ENCODE measurements at regions not wholly inside any gene's neighbourhood (a gene's known extent, or its start where the extent isn't known, plus 50 kb on each side); places are given as distances from the start of the nearest gene placed in this dataset.

- TF ChIP-seq POLR2A (IDR thresholded peaks at IDR 0.05; ENCODE audit: low read length) (no peak), GATA1 (IDR thresholded peaks at IDR 0.05; ENCODE audit: low read depth, low read length) (no peak)
Measured at GRCh38 chr5:1706021-1706420, 93.6 kb downstream of the MRPL36 start.

Data from erythroblast (primary cell).